Kidney (tissue), 13 donors: ENCODE measurements at regions not wholly inside any gene's neighbourhood (a gene's known extent, or its start where the extent isn't known, plus 50 kb on each side); places are given as distances from the start of the nearest gene placed in this dataset.
A peak's percentile ranks its signal among the peaks of the same experiment; 100 is the strongest.

Source experiments
- DNase-seq, 5 donors: peaks; one replicate each; pipeline ENCODE4 v3.0.0-alpha.2; 2013 to 2020
- FAIRE-seq: peaks from 2 replicates; lab custom pipeline; 2012; peaks lifted over from hg19 to GRCh38; lab: Jason Lieb, UNC
- H3K27ac ChIP-seq, 2 donors: one replicate each; pipeline ENCODE4 v1.7.0; 2013; ENCODE audit warnings: low read depth in 2 of 2, low read length in 2 of 2, inconsistent platforms in 1 of 2
- H3K27me3 ChIP-seq: one replicate; pipeline ENCODE4 v1.7.1; 2013; ENCODE audit warnings: low read length, inconsistent platforms; ENCODE audit not compliant: control insufficient read depth, insufficient read depth
- H3K36me3 ChIP-seq, 3 donors: one replicate each; pipeline versions ENCODE4 v1.7.0 to v1.7.1; 2013; ENCODE audit warnings: low read length in 3 of 3, control low read depth in 1 of 3, inconsistent platforms in 1 of 3; ENCODE audit not compliant: insufficient read depth in 3 of 3, control insufficient read depth in 2 of 3
- H3K4me1 ChIP-seq, 3 donors: one replicate each; pipeline versions ENCODE4 v1.7.0 to v1.7.1; 2013; ENCODE audit warnings: low read length in 3 of 3, inconsistent platforms in 1 of 3, low read depth in 1 of 3; ENCODE audit not compliant: control insufficient read depth in 2 of 3, insufficient read depth in 2 of 3
- H3K4me3 ChIP-seq, 3 donors: one replicate each; pipeline versions ENCODE4 v1.7.0 to v1.8.1; 2013; ENCODE audit warnings: low read length in 3 of 3, control low read depth in 1 of 3, inconsistent platforms in 1 of 3
- H3K9ac ChIP-seq, 3 donors: one replicate each; pipeline versions ENCODE4 v1.7.0 to v1.7.1; 2013; ENCODE audit warnings: low read length in 3 of 3, control low read depth in 1 of 3, inconsistent platforms in 1 of 3
- H3K9me3 ChIP-seq, 3 donors: one replicate each; pipeline versions ENCODE4 v1.7.0 to v1.7.1; 2013; ENCODE audit warnings: low read length in 3 of 3, control low read depth in 1 of 3, inconsistent platforms in 1 of 3; ENCODE audit not compliant: control insufficient read depth in 2 of 3, insufficient read depth in 1 of 3
- intact Hi-C: fragments of 100-400 bp; cut with DNase I; formaldehyde crosslinking; loops from one replicate; pipeline ENCODE4 v1.11.1; 2022
- TF ChIP-seq, protein P1 (sequence below): IDR thresholded peaks from 3 replicates; pipeline ENCODE4 v1.5.1; 2012; ENCODE audit warnings: mild to moderate bottlenecking, moderate library complexity, borderline replicate concordance; ENCODE audit not compliant: insufficient read depth; ENCODE audit errors: extremely low read depth
- donor health status: control.
- donor health status: control.
- donor health status: control.
- donor health status: control.
- donor health status: control.
- donor health status: DM: yes; HTN: yes; CAD: no.
- donor health status: Normal renal cell carcinoma (clear cell type).

DNA sequence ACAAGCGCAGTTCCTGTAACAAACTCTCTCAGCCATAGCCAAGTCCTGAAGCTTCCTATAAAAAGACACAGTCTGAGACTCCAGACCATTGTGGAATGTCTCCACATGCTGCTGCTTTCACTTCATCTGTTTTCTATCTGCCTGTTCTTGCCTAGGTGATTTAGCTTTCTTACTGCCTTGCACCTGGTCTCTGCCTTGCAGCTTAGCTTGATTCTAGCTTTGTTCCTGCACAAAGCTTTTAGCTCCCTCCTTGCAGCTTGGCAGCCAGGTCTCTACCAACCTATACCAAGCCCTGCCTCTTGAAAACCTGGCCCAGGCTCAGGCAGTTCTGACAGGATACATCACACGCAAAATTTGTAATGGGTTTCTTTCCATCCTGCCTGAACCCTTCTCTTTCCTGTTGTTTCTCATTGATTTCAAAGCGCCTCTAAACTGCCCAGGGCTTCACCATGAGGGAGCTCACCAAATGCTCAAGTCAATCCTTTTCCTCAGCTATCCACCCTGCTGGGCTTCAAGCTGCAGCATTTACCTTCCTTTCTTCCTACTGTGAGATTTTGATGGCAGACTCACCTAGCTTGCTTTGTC, 941.3 kb upstream of the NXPH2 start:
- Histone ChIP-seq H3K4me3 (no peak overlapping the region), H3K27ac (no peak overlapping the region), H3K9me3 (no peaks in the 10 kb centered on the region), H3K27me3 (no peaks in the 10 kb centered on the region), H3K36me3 (no peaks in the 10 kb centered on the region), H3K9ac (no peak overlapping the region), H3K4me1 (no peaks in the 10 kb centered on the region)
- TF ChIP-seq, protein P1, sequence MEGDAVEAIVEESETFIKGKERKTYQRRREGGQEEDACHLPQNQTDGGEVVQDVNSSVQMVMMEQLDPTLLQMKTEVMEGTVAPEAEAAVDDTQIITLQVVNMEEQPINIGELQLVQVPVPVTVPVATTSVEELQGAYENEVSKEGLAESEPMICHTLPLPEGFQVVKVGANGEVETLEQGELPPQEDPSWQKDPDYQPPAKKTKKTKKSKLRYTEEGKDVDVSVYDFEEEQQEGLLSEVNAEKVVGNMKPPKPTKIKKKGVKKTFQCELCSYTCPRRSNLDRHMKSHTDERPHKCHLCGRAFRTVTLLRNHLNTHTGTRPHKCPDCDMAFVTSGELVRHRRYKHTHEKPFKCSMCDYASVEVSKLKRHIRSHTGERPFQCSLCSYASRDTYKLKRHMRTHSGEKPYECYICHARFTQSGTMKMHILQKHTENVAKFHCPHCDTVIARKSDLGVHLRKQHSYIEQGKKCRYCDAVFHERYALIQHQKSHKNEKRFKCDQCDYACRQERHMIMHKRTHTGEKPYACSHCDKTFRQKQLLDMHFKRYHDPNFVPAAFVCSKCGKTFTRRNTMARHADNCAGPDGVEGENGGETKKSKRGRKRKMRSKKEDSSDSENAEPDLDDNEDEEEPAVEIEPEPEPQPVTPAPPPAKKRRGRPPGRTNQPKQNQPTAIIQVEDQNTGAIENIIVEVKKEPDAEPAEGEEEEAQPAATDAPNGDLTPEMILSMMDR: no peak
- intact Hi-C loops: no loop called here
- DNase-seq: peak in 2 of 5 donors; percentile 10 to 11
- no peak for FAIRE-seq

DNA sequence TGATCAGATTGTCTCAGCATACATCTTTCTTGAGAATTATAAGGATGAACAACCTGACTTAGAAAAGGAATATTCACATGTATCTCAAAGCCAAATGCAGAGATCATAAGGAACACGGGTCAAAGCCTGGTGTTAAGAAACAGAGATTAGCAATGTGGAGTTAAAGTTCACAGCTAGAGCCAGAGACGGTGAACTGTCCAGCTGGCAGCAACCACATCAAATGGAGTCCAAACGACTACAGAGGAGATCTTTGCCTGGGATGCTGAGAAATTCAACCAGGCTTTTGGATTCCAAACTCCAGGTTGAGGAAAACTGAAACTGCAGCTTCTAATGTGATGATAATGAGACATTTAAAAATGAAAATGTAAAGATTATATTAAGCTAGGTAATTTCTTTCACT, 939.9 kb upstream of the NXPH2 start:
- no peak for DNase-seq
- TF ChIP-seq, protein P1: no peak
- intact Hi-C loops: no loop called here
- H3K4me1 ChIP-seq: no peaks in the 10 kb centered on the region
- H3K9me3 ChIP-seq: no peaks in the 10 kb centered on the region
- H3K27ac ChIP-seq: no peak overlapping the region
- no peak overlapping the region for H3K9ac ChIP-seq
- no peaks in the 10 kb centered on the region for H3K36me3 ChIP-seq
- H3K27me3 ChIP-seq: no peaks in the 10 kb centered on the region
- FAIRE-seq: no peak
- no peak overlapping the region for H3K4me3 ChIP-seq

DNA sequence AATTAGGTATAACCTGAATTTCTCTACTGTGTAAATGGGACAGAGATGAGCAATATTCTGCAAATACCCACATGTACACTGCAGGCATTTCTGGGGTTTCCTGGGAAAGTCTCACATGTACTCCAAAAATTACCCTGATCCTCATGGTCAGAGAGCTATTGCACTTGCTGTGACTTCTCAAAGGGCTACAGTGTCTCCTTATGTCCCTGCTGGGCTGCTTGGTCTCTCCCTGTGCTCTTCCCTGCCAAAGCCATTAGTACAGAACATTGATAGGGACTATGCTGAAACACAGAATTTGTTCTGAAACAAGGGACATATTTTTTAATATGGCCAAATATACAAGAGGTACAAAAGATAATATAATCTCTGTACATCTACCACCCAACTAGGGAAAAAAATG, 924.4 kb upstream of the NXPH2 start:
- TF ChIP-seq, protein P1: no peak
- Histone ChIP-seq H3K27me3 (no peaks in the 10 kb centered on the region), H3K4me1 (no peaks in the 10 kb centered on the region), H3K36me3 (no peaks in the 10 kb centered on the region), H3K4me3 (no peak overlapping the region), H3K9me3 (no peaks in the 10 kb centered on the region), H3K27ac (no peak overlapping the region), H3K9ac (no peak overlapping the region)
- intact Hi-C loops: no loop called here
- DNase-seq (no peak), FAIRE-seq (no peak)

- Histone ChIP-seq H3K27me3 (no peaks in the 10 kb centered on the region), H3K9me3 (no peaks in the 10 kb centered on the region), H3K4me3 (no peak overlapping the region), H3K36me3 (no peaks in the 10 kb centered on the region), H3K4me1 (no peaks in the 10 kb centered on the region), H3K27ac (no peak overlapping the region), H3K9ac (no peak overlapping the region)
- DNase-seq (no peak), FAIRE-seq (no peak)
- TF ChIP-seq, protein P1: no peak
- intact Hi-C loops: no loop called here
Observed at GRCh38 chr2:139694327-139694726, 914.1 kb upstream of the NXPH2 start.
